Ascending aorta (tissue), 2 donors: ENCODE measurements at regions not wholly inside any gene's neighbourhood (a gene's known extent, or its start where the extent isn't known, plus 50 kb on each side); places are given as distances from the start of the nearest gene placed in this dataset.

Experiments
- DNase-seq, 2 donors: peaks; one replicate each; pipeline ENCODE4 v3.0.0-alpha.2; 2019; ENCODE audit warnings: low spot score in 2 of 2
- H3K27ac ChIP-seq, 2 donors: fragments of 200-600 bp; sonication (generic); one replicate each; pipeline ENCODE4 v1.5.1; 2016 to 2017; ENCODE audit warnings: mild to moderate bottlenecking in 1 of 2
- H3K27me3 ChIP-seq: fragments of 200-600 bp; sonication (generic); one replicate; pipeline ENCODE4 v1.5.1; 2017
- H3K36me3 ChIP-seq, 2 donors: fragments of 200-600 bp; sonication (generic); one replicate each; pipeline ENCODE4 v1.5.1; 2016
- H3K4me1 ChIP-seq, 2 donors: fragments of 200-600 bp; sonication (generic); one replicate each; pipeline ENCODE4 v1.5.1; 2016 to 2017; ENCODE audit warnings: mild to moderate bottlenecking in 1 of 2
- H3K4me3 ChIP-seq, 2 donors: fragments of 200-600 bp; sonication (generic); one replicate each; pipeline ENCODE4 v1.5.1; 2016 to 2017; ENCODE audit warnings: mild to moderate bottlenecking in 1 of 2
- H3K9me3 ChIP-seq, 2 donors: fragments of 200-600 bp; sonication (generic); one replicate each; pipeline ENCODE4 v1.5.1; 2016
- CTCF ChIP-seq, 3 experiments: fragments of 200-600 bp in 2 of 3; fragments of 450-650 bp in 1 of 3; sonication (generic) in 2 of 3; IDR thresholded peaks; one replicate each; pipeline ENCODE4 v1.5.1; 2016 to 2019; ENCODE audit warnings: antibody characterized with exemption in 3 of 3, mild to moderate bottlenecking in 1 of 3, moderate library complexity in 1 of 3
- intact Hi-C: fragments of 100-400 bp; cut with DNase I; formaldehyde crosslinking; loops from one replicate; pipeline ENCODE4 v1.15.1; 2023

DNA sequence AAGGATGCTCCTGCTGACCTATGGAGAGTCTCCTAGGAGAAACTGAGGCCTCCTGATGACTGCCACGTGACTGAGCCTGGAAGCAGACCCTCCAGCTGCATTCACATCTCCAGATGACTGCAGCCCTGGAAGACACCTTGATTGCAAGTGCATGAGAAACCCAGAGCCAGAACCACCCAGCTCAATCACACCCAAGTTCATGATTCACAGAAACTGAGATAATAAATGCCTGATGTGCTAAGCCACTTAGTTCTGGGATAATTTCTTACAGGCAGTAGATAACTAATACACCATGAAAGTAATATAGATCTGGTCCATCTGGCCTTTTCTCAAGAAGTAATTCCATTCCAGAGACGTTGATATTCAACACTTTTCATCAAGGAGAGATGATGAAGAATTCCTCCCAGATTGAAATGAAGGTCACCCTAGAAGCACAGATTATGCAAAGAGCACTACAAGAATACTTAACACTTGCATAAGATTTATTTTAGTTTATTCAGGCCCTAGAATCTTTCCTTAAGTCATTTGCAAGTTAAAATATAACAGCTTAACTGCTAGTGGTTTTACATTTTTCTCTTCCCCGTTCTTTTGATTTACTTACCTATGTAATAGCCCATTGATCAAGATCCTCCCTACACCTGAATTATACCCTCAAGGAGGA is 208.2 kb upstream of the INHBA start:
- Histone ChIP-seq H3K36me3 (no peaks in the 10 kb centered on the region), H3K27me3 (no peaks in the 10 kb centered on the region), H3K4me3 (no peak overlapping the region), H3K9me3 (no peaks in the 10 kb centered on the region), H3K27ac (no peak overlapping the region), H3K4me1 (peaks cover 3 to 8% of the 10 kb centered on the region in 2 donors)
- DNase-seq, result no peak
- intact Hi-C loops, result no loop called here
- TF ChIP-seq CTCF (IDR thresholded peaks at IDR 0.05), result no peak

GRCh38 chr7:41907444-41907843 is 204.6 kb upstream of the INHBA start:
- Histone ChIP-seq H3K9me3 (no peaks in the 10 kb centered on the region), H3K36me3 (no peaks in the 10 kb centered on the region), H3K4me1 (no peaks in the 10 kb centered on the region), H3K27me3 (no peaks in the 10 kb centered on the region), H3K27ac (no peak overlapping the region), H3K4me3 (no peak overlapping the region)
- DNase-seq, result no peak
- intact Hi-C loops, result no loop called here
- TF ChIP-seq CTCF (IDR thresholded peaks at IDR 0.05), result no peak

- no peaks in the 10 kb centered on the region for H3K4me1 ChIP-seq
Observed at GRCh38 chr7:41900532-41900931, 197.6 kb upstream of the INHBA start.

DNA sequence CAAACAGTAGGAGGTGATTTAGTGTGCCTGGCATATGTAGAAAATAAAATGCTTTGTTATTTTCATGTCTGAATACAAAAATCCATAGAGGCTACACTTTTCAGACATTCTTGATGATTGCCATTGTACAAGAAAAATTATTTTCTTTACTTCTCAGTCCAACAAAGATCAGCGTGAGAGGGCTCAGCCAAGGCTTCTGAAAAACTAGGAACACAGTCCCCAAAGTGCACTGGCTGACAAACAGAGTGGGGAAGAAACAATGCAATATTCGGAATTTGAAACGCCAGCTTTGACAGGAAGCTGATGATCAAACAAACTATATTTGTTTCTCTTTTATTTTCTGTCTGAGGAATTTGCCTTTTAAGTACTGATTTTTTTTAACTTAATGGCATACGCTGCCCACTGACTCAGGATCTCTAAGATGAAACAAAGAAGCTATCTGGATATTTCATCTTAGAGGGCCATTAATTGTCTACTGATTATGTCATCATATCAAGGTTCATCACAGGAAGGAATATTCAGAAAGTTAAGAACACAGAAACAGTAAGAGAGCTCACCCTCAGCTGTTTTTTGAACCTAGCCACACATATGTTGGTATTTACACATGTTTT is 197.0 kb upstream of the INHBA start:
- DNase-seq, result no peak
- intact Hi-C loops, result no loop called here
- Histone ChIP-seq H3K36me3 (no peaks in the 10 kb centered on the region), H3K27me3 (no peaks in the 10 kb centered on the region), H3K4me1 (no peaks in the 10 kb centered on the region), H3K27ac (no peak overlapping the region), H3K4me3 (no peak overlapping the region), H3K9me3 (no peaks in the 10 kb centered on the region)
- no peak for TF ChIP-seq CTCF (IDR thresholded peaks at IDR 0.05)

More at GRCh38 chr7:41900532-41900931, 197.6 kb upstream of the INHBA start:
- no peak overlapping the region for H3K4me3 ChIP-seq
- no peaks in the 10 kb centered on the region for H3K36me3 ChIP-seq
- DNase-seq, result no peak
- no peak for TF ChIP-seq CTCF (IDR thresholded peaks at IDR 0.05)
- no peak overlapping the region for H3K27ac ChIP-seq
- intact Hi-C loops, result no loop called here
- no peaks in the 10 kb centered on the region for H3K9me3 ChIP-seq
- H3K27me3 ChIP-seq, result no peaks in the 10 kb centered on the region

DNA sequence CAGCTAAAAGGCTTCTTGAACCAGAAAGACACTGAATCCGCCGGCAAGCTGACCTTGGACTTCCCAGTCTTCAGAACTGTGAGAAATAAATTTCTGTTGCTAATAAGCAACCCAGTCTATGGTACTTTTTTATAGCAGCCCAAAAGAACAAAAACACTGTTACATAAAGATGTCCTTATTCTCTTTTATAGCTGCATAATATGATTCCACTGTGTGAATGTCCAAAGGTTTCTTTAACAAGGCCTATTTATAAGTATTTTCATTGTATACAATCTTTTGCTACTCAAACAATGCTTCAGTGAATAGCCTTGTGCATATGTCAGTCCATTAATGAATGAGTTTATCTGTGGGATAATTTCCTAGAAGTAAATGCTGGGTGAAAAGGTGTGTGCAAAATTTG is 190.8 kb upstream of the INHBA start:
- intact Hi-C loops, result no loop called here
- no peak for TF ChIP-seq CTCF (IDR thresholded peaks at IDR 0.05)
- H3K4me3 ChIP-seq, result no peak overlapping the region
- DNase-seq, result no peak
- no peak overlapping the region for H3K27ac ChIP-seq
- H3K27me3 ChIP-seq, result no peaks in the 10 kb centered on the region
- H3K36me3 ChIP-seq, result no peaks in the 10 kb centered on the region
- no peaks in the 10 kb centered on the region for H3K9me3 ChIP-seq
- no peaks in the 10 kb centered on the region for H3K4me1 ChIP-seq
